HG03342 (cell line): ENCODE measurements at regions not wholly inside any gene's neighbourhood (a gene's known extent, or its start where the extent isn't known, plus 50 kb on each side); places are given as distances from the start of the nearest gene placed in this dataset.
"Not testable (repeated sequence)": the region's sequence is repeated elsewhere in the genome, so short reads cannot be mapped to it uniquely, and the experiment has no call there.

Experiments used
- ATAC-seq: cut with Tn5 transposase; IDR thresholded peaks from one replicate; pipeline ENCODE4 v1.9.1; 2021; ENCODE audit warnings: mild to moderate bottlenecking, moderate library complexity; ENCODE audit not compliant: unreplicated experiment

GRCh38 chr15:77910030-77910911 lies 167.2 kb downstream of the TBC1D2B start:
- peak; percentile 47 for ATAC-seq

GRCh38 chr15:77909182-77909940 lies 168.2 kb downstream of the TBC1D2B start:
- no peak for ATAC-seq

DNA sequence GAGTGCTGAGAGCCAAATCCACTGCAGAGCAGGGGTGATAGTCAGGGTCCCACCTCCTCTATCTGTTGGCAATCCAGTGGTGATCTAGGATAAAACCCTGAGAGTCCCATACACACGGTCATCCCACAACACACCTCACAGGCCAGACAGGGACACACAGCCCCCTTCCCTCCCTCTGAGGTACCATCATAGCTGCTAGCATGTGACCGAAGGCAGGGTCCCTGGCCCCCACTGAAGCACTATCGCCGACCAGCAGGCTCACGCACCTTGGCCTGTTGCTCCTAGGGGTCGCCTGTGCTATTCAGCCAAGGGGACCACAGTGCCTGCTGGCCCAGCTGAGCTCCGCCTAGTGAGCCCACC lies 168.8 kb downstream of the TBC1D2B start:
- ATAC-seq = not testable (repeated sequence)

DNA sequence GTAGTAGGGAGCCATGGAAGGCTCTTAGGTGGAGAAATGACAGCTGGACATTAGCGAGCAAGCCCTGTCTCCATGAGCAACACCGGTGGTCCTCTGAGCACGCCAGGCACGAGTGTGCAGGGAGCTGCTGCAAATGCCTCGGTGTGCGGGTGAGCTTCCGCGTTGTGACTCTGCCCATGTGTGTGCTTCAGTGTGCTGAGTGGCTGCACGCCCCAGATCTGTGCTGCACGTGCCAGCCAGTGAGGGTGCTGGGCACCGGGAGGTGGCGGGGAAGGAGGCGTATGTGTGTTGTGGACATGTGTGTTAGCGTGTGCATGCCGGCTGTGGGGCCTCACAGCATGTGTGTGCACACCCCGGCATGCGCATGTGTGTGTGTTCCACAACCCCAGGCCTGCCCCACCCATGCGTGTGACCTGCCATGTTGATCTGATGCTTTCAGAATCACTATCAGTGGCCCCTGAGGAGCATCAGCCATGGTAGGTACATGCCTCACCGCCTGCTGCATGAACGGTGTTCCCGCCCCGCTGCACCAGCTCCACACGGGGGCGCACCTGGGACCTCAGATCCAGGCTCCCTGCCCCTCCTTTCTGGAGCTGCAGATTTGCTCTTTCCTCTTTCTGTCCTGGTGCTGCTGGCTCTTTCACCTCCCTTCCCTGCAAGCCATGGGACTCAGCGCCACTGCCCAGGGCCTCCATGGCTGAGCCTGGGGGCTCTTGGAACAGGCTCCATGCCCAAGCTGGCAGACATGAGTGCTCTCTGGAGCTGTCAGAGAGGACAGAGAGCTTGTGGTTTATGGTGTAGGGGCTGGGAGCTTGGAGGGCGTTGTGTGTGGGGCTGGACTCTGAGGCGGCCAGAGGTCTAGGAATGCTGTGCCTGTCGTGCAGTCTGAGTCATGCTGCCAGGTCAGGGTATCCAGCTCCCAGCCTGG lies 169.4 kb downstream of the TBC1D2B start:
- no peak for ATAC-seq

DNA sequence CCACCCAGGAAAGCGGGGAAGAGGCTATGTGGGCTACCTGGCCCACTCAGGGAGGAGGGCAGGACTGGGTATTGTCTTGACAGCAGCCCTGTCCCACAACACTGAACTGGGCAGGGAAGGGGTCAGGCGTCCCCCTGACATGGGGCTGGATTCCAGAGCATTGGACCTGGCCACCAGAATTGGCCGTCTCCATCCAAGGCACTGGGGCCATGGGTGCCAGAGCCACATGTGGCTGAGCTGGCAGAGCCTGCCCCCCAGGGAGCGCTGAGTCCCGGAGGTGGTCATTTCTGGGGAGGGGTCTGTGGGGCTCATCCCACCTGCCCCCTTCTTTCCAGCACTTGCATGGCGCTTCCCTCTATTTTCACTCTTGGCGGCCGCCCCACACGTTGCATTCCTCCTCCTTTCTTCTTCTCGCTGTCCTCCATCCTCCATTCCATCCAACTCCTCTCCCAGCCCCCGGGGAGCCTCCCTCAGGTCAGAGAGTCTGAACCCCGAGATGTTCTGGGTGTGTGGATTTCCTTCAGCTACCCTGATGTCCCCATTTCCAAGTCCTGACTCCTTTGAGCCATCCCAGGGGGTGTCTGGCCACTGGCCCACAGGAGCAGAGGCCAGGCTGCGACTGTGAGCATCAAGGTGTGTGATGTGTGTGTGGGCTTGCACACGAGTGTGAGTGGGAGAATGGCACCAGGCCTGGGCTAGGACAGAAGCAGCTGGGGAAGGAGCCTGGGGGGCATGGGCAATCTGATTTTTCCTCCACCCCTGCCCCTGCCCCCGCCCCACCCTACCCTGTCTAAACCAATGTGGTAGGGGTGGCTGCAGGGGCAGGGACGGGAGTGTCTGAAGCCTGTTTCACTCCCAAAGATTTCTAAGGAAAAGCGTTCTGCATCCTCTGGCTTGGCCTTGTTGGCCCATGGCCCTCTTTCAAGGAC lies 171.2 kb downstream of the TBC1D2B start:
- not testable (repeated sequence) for ATAC-seq

DNA sequence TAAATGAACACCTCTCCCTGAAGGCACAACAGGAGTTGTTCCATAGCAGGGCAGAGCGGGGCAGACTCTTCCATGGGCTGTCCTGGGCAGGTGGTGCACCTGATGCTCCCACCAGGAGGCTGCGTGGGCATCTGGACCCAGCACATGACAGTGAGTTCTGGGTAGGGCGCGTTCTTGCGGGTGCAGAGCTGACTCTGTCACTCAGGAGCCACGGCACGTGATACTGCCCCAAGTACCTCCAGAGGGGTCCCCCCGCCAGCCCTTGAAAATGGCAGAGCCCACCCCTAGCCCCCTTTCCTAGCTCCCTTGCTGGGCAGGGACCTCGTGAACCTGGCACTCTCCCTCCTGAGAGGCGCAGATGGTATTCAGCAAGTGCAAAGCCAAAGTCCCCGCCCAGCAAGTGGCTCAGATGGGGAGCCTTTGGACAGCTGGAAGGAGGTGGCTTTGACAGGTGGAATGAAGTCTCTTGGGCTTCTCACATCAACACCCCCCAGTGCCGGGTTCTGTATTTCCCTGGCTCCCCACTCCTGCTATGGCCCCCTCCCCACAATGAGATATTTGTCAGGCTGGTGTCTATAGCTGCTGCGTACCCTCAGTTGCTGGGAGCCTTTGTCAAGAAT lies 172.1 kb downstream of the TBC1D2B start:
- no peak for ATAC-seq

- ATAC-seq = no peak
Measured at GRCh38 chr15:77904901-77905300, 172.6 kb downstream of the TBC1D2B start.

DNA sequence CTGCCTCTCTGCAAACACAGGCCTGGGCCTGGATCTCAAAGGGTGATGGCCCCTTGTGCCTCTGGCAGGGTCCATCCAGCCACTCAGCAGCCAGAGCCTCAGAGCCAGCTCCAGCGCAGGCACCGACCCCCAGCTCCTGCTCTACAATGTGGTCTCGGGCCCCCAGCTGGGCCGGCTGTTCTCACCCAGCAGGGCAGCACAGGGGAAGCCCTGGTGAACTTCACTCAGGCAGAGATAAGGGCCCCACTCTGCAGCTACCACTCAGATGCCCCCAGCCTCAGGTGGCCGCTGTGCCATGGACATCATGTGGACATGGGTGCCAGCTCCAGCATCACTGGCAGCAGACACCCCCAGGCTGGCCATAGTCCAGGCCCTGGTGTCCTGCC lies 173.1 kb downstream of the TBC1D2B start:
- no peak for ATAC-seq

DNA sequence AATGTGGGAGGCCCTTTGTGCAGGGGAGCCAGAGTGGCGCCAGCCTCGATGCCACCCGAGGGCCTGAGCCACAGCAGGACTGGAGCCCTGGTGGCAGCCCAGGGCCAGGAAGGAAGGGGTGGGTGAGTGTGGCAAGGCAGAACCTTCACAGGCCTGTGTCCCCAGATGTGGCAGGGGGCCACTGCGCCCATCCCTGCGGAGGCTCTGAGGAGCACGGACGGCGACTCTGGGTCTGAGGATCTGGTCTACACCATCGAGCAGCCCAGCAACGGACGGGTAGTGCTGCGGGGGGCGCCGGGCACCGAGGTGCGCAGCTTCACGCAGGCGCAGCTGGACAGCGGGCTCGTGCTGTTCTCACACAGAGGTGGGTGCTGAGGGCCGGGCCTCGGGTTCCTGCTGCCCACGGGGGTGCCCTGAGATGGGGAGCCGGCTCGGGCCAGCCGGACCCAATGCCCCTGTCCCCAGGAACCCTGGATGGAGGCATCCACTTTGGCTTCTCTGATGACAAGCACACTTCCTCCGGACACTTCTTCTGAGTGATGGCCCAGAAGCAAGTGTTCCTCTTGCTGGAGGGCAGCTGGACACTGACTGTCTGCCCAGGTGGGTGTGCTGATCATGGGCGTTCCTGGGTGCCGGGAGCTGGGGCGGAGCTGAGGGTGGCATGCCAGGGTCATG lies 173.6 kb downstream of the TBC1D2B start:
- ATAC-seq = not testable (repeated sequence)

GRCh38 chr15:77902921-77903760 lies 174.4 kb downstream of the TBC1D2B start:
- ATAC-seq = not testable (repeated sequence)

DNA sequence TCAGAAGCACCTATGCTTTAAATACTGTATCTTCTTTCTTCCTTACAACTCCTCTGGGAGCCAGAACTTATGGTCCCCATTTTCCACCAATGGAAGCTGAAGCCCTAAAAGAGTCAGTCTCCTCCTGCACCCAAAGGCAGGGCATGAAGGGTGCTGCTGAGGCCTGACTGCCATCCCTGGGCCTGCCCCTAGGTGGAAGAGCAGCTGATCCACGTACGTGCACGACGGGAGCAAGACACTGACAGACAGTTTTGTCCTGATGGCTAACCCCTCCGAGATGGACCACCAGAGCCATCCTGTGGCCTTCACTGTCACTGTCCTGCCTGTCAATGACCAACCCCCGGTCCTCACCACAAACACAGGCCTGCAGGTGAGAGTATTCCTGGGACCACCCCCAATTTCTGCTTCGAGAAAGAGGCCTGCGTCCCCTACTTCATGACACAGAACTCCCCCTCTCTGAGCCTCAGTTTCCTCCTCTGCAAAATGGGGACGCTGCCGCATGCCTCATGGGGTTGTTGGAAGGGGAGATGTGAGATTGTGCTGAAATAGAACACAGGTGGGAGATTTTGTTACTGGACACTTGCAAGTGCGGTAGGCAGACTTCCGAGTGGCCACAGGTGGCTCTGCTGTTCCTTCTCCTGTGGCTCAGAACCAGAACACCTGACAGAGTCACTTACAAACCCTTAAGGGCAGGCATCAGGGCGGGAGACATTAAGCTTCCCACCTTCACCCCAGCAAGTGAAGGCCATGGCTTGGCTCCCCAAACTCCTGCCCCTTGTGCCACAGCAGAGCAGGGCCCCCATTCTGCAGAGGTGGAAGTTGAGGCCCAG lies 175.4 kb downstream of the TBC1D2B start:
- no peak for ATAC-seq

GRCh38 chr15:77901251-77901881 lies 176.1 kb downstream of the TBC1D2B start:
- no peak for ATAC-seq

- not testable (repeated sequence) for ATAC-seq
Measured at GRCh38 chr15:77900331-77900963, 177.1 kb downstream of the TBC1D2B start.

GRCh38 chr15:77899776-77900175 lies 177.7 kb downstream of the TBC1D2B start:
- not testable (repeated sequence) for ATAC-seq

DNA sequence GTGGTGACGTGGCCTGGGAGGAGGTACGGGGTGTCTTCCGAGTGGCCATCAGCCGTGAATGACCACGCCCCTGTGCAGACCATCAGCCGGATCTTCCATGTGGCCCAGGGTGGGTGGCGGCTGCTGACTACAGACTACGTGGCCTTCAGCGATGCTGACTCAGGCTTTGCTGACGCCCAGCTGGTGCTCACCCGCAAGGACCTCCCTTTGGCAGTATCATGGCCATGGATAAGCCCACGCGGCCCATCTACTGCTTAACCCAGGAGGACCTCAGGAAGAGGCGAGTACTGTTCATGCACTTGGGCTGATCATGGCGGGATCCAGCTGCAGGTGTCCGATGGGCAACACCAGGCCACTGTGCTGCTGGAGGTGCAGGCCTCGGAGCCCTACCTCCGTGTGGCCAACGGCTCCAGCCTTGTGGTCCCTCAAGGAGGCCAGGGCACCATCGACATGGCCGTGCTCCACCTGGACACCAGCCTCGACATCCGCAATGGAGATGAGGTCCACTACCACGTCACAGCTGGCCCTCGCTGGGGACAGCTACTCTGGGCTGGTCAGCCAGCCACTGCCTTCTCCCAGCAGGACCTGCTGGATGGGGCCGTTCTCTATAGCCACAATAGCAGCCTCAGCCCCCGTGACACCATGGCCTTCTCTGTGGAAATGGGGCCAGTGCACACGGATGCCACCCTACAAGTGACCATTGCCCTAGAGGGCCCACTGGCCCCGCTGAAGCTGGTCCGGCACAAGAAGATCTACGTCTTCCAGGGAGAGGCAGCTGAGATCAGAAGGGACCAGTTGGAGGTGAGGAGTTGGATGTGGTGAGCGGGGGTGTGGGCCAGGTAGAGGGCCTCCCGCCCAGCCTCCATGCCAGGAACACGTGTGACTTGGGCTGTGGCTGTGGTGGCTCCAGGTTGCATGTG lies 178.4 kb downstream of the TBC1D2B start:
- ATAC-seq = no peak
